GM23338 (cell line): ENCODE measurements at regions not wholly inside any gene's neighbourhood (a gene's known extent, or its start where the extent isn't known, plus 50 kb on each side); places are given as distances from the start of the nearest gene placed in this dataset.

ENCODE experiments used
- ATAC-seq: fragments of 200-7000 bp; cut with Tn5 transposase; 3 replicates; pipeline ENCODE4 v1.9.1; 2020
- DNase-seq: peaks from one replicate; pipeline ENCODE4 v3.0.0-alpha.2; 2015; ENCODE audit warnings: low spot score
- H2AFZ ChIP-seq: fragments of 200-600 bp; sonication (generic); 2 replicates; pipeline ENCODE4 v1.8.0; 2016; ENCODE audit warnings: antibody characterized with exemption, mild to moderate bottlenecking, moderate library complexity
- H3F3A ChIP-seq: fragments of 200-600 bp; sonication (generic); replicated peaks from 2 replicates; pipeline ENCODE4 v1.8.0; 2017; ENCODE audit warnings: antibody characterized with exemption, mixed run types, low read depth
- H3K27ac ChIP-seq: fragments of 200-600 bp; sonication (generic); 2 replicates; pipeline ENCODE4 v1.6.1; 2016; ENCODE audit warnings: low read depth
- H3K27me3 ChIP-seq: fragments of 200-600 bp; sonication (generic); 2 replicates; pipeline ENCODE4 v1.8.0; 2016; ENCODE audit warnings: mild to moderate bottlenecking, mixed run types, moderate library complexity; ENCODE audit not compliant: insufficient read depth
- H3K36me3 ChIP-seq: fragments of 200-600 bp; sonication (generic); 2 replicates; pipeline ENCODE4 v1.8.0; 2016; ENCODE audit warnings: mild to moderate bottlenecking; ENCODE audit not compliant: insufficient read depth
- H3K4me1 ChIP-seq: fragments of 200-600 bp; sonication (generic); 2 replicates; pipeline ENCODE4 v1.8.0; 2016; ENCODE audit warnings: mild to moderate bottlenecking, moderate library complexity; ENCODE audit not compliant: insufficient read depth
- H3K4me2 ChIP-seq: fragments of 200-600 bp; sonication (generic); 2 replicates; pipeline ENCODE4 v1.7.1; 2017; ENCODE audit warnings: mixed run types
- H3K4me3 ChIP-seq: fragments of 200-600 bp; sonication (generic); 2 replicates; pipeline ENCODE4 v1.6.1; 2016; ENCODE audit warnings: mixed run types
- H3K79me2 ChIP-seq: fragments of 200-600 bp; sonication (generic); replicated peaks from 2 replicates; pipeline ENCODE4 v1.8.0; 2017; ENCODE audit warnings: mild to moderate bottlenecking; ENCODE audit not compliant: insufficient read depth
- H3K9me2 ChIP-seq: fragments of 200-600 bp; sonication (generic); 2 replicates; pipeline ENCODE4 v1.8.0; 2017; ENCODE audit not compliant: insufficient read depth
- H4K20me1 ChIP-seq: fragments of 200-600 bp; sonication (generic); replicated peaks from 2 replicates; pipeline ENCODE4 v1.8.0; 2017; ENCODE audit warnings: mild to moderate bottlenecking; ENCODE audit not compliant: insufficient read depth
- H3K27ac Mint-ChIP-seq: 2 replicates; pipeline ENCODE4 v1.8.0; 2020; ENCODE audit warnings: inconsistent platforms, mild to moderate bottlenecking, moderate library complexity, mixed read lengths
- H3K27me3 Mint-ChIP-seq: 3 replicates; pipeline ENCODE4 v1.8.0; 2022; ENCODE audit warnings: low read depth, mild to moderate bottlenecking, moderate library complexity, mixed read lengths, inconsistent platforms; ENCODE audit not compliant: insufficient read depth, poor library complexity
- H3K36me3 Mint-ChIP-seq: 3 replicates; pipeline ENCODE4 v1.8.0; 2021; ENCODE audit warnings: low read depth, mild to moderate bottlenecking, inconsistent platforms, moderate library complexity, mixed read lengths
- H3K4me1 Mint-ChIP-seq: 3 replicates; pipeline ENCODE4 v1.8.0; 2020; ENCODE audit warnings: mild to moderate bottlenecking, inconsistent platforms, mixed read lengths
- H3K4me3 Mint-ChIP-seq: 3 replicates; pipeline ENCODE4 v1.8.0; 2021; ENCODE audit warnings: moderate library complexity, mild to moderate bottlenecking, inconsistent platforms, mixed read lengths
- H3K9me3 Mint-ChIP-seq: 3 replicates; pipeline ENCODE4 v1.8.0; 2020; ENCODE audit warnings: moderate library complexity, mild to moderate bottlenecking, inconsistent platforms, mixed read lengths
- CREB1 ChIP-seq: fragments of 250-450 bp; sonication (Bioruptor Pico); IDR thresholded peaks from 2 replicates; pipeline ENCODE4 v1.5.0; 2020; ENCODE audit warnings: low read depth, mild to moderate bottlenecking, moderate library complexity
- CTCF ChIP-seq, 2 experiments: fragments of 200-600 bp in 1 of 2; sonication (generic) in 1 of 2; conservative IDR thresholded peaks; 2 replicates each; pipeline versions ENCODE4 v1.5.1 to v1.6.1; 2016 to 2017; ENCODE audit warnings: antibody characterized with exemption in 2 of 2, low read depth in 2 of 2, mild to moderate bottlenecking in 2 of 2, moderate library complexity in 1 of 2
- ETS1 ChIP-seq: IDR thresholded peaks from 2 replicates; pipeline ENCODE4 v1.6.1; 2016; ENCODE audit warnings: antibody characterized with exemption
- EZH2 ChIP-seq: fragments of 200-600 bp; sonication (generic); IDR thresholded peaks from one replicate; pipeline ENCODE4 v1.8.0; 2017; ENCODE audit warnings: antibody characterized with exemption, mild to moderate bottlenecking, low read depth; ENCODE audit not compliant: unreplicated experiment
- EZH2phosphoT487 ChIP-seq: fragments of 200-600 bp; sonication (generic); IDR thresholded peaks from one replicate; pipeline ENCODE4 v1.8.1; 2018; ENCODE audit warnings: antibody characterized with exemption; ENCODE audit not compliant: unreplicated experiment
- JUNB ChIP-seq: IDR thresholded peaks from one replicate; pipeline ENCODE4 v1.6.1; 2016; ENCODE audit warnings: antibody characterized with exemption; ENCODE audit not compliant: unreplicated experiment
- NANOG ChIP-seq: IDR thresholded peaks from 2 replicates; pipeline ENCODE4 v1.6.1; 2016; ENCODE audit warnings: antibody characterized with exemption, borderline replicate concordance
- POLR2AphosphoS5 ChIP-seq: IDR thresholded peaks from 2 replicates; pipeline ENCODE4 v1.6.1; 2016; ENCODE audit warnings: antibody characterized with exemption, low read depth
- REST ChIP-seq: IDR thresholded peaks from one replicate; pipeline ENCODE4 v1.6.1; 2018; ENCODE audit warnings: antibody characterized with exemption; ENCODE audit not compliant: unreplicated experiment
- STAT1 ChIP-seq: IDR thresholded peaks from one replicate; pipeline ENCODE4 v1.6.1; 2016; ENCODE audit warnings: antibody characterized with exemption; ENCODE audit not compliant: unreplicated experiment
- ZNF114 ChIP-seq: fragments of 250-450 bp; sonication (Bioruptor Pico); IDR thresholded peaks from 2 replicates; pipeline ENCODE4 v1.5.0; 2020; ENCODE audit warnings: mild to moderate bottlenecking, moderate library complexity
- ZNF331 ChIP-seq: fragments of 250-450 bp; sonication (Bioruptor Pico); IDR thresholded peaks from 2 replicates; pipeline ENCODE4 v1.5.0; 2020; ENCODE audit warnings: low read depth, mild to moderate bottlenecking, moderate library complexity
- ZNF462 ChIP-seq: fragments of 250-450 bp; sonication (Bioruptor Pico); IDR thresholded peaks from 2 replicates; pipeline ENCODE4 v1.5.0; 2020; ENCODE audit warnings: mild to moderate bottlenecking, moderate library complexity

- Mint-ChIP-seq H3K4me3 (no peak overlapping the region), H3K27ac (no peak overlapping the region), H3K27me3 (peaks cover 3% of the 10 kb centered on the region), H3K36me3 (peaks cover 10% of the 10 kb centered on the region), H3K9me3 (peaks cover 21% of the 10 kb centered on the region), H3K4me1 (peaks cover 2% of the 10 kb centered on the region; the same call in 1 of the 3 replicates)
- Histone ChIP-seq H3F3A (no peaks in the 10 kb centered on the region), H3K36me3 (no peaks in the 10 kb centered on the region), H3K4me2 (no peak overlapping the region), H4K20me1 (no peaks in the 10 kb centered on the region), H3K9me2 (no peaks in the 10 kb centered on the region; the same call in 1 of the 2 replicates), H3K4me1 (no peaks in the 10 kb centered on the region; the same call in 1 of the 2 replicates), H3K27me3 (no peaks in the 10 kb centered on the region), H3K79me2 (no peaks in the 10 kb centered on the region), H3K4me3 (no peak overlapping the region), H3K27ac (no peak overlapping the region), H2AFZ (no peak overlapping the region)
- DNase-seq: no peak
- no peak for ATAC-seq
- TF ChIP-seq ETS1 (no peak), ZNF114 (CRISPR knock-in tag) (no peak), ZNF331 (CRISPR knock-in tag) (no peak), CREB1 (CRISPR knock-in tag) (no peak), EZH2 (no peak), JUNB (no peak), STAT1 (no peak), NANOG (no peak), REST (no peak), ZNF462 (CRISPR knock-in tag) (no peak), EZH2phosphoT487 (no peak), CTCF (conservative IDR thresholded peaks at IDR 0.05; ENCODE audit: low read depth in 2 of 2) (no peak), POLR2AphosphoS5 (no peak)
These were observed 255.5 kb upstream of the GATB start for GRCh38 chr4:152016303-152016620.
